HCT116 (cell line): ENCODE measurements at regions not wholly inside any gene's neighbourhood (a gene's known extent, or its start where the extent isn't known, plus 50 kb on each side); places are given as distances from the start of the nearest gene placed in this dataset.

ENCODE experiments used
- ATAC-seq: fragments of 200-7000 bp; cut with Tn5 transposase; 2 replicates; pipeline ENCODE4 v1.9.1; 2020; ENCODE audit warnings: mild to moderate bottlenecking, moderate library complexity
- BruUV-seq: library from RNA; stranded (reverse); fragments of 400-500 nt; replicated peaks from 2 replicates; lab custom pipeline; 2021; lab: Mats Ljungman, UMichigan
- CTCF ChIA-PET: fragments of 300-600 bp; sonication (Branson Sonifier 250); formaldehyde crosslinking; loops from one replicate; lab custom pipeline; 2021; ENCODE audit warnings: antibody characterized with exemption; lab: Charles Lee
- POLR2A ChIA-PET: fragments of 300-600, 350-600 bp; sonication (Branson Sonifier 250); formaldehyde crosslinking; loops from one replicate; lab custom pipeline; 2021; ENCODE audit warnings: antibody characterized with exemption; lab: Charles Lee
- RAD21 ChIA-PET, 2 experiments: fragments of 300-600 bp; sonication (Branson Sonifier 250); formaldehyde crosslinking; loops; one replicate each; lab custom pipeline; 2023; ENCODE audit warnings: low total read pairs in 2 of 2; ENCODE audit not compliant: uncharacterized antibody in 2 of 2, unreplicated experiment in 2 of 2, low non-redundant PET in 1 of 2; lab: Charles Lee
- DNase-seq: peaks from one replicate; pipeline ENCODE4 v3.0.0-alpha.2; 2010; ENCODE audit warnings: low read depth, low spot score
- H2AFZ ChIP-seq: fragments of 200-600 bp; shearing (Covaris generic), sonication (generic); 2 replicates; pipeline ENCODE4 v1.6.1; 2017; ENCODE audit warnings: low read depth, mixed run types, mixed read lengths, antibody characterized with exemption, low read length; ENCODE audit not compliant: poor library complexity, severe bottlenecking
- H3K27ac ChIP-seq: 2 replicates; pipeline ENCODE4 v1.5.1; 2012; ENCODE audit warnings: low read depth, low read length
- H3K27me3 ChIP-seq: fragments of 200-600 bp; sonication (generic); 2 replicates; pipeline ENCODE4 v1.6.1; 2016; ENCODE audit warnings: mixed run types, low read length, mixed read lengths; ENCODE audit not compliant: insufficient read depth
- H3K36me3 ChIP-seq, 2 experiments: fragments of 200-500 bp in 1 of 2; fragments of 200-600 bp in 1 of 2; sonication (Bioruptor generic) in 1 of 2; sonication (generic) in 1 of 2; 2 replicates each; pipeline versions ENCODE4 v1.5.1 to v1.6.1; 2014 to 2016; ENCODE audit warnings: low read length in 2 of 2, inconsistent platforms in 1 of 2, mixed read lengths in 1 of 2, mixed run types in 1 of 2; ENCODE audit not compliant: insufficient read depth in 2 of 2, control insufficient read depth in 1 of 2
- H3K4me1 ChIP-seq, 2 experiments: fragments of 200-600 bp in 1 of 2; sonication (generic) in 1 of 2; 2 replicates each; pipeline versions ENCODE4 v1.5.1 to v1.6.1; 2012 to 2017; ENCODE audit warnings: low read length in 2 of 2, inconsistent platforms in 1 of 2, mild to moderate bottlenecking in 1 of 2, mixed read lengths in 1 of 2, mixed run types in 1 of 2, moderate library complexity in 1 of 2; ENCODE audit not compliant: insufficient read depth in 2 of 2, control insufficient read depth in 1 of 2
- H3K4me2 ChIP-seq: fragments of 200-600 bp; sonication (generic); 2 replicates; pipeline ENCODE4 v1.6.1; 2017; ENCODE audit warnings: mixed run types, low read length, mixed read lengths
- H3K4me3 ChIP-seq, 2 experiments: fragments of 200-600 bp in 1 of 2; sonication (generic) in 1 of 2; replicated peaks in 1 of 2; 2 replicates each; pipeline ENCODE4 v1.5.1; 2011 to 2016; ENCODE audit warnings: low read length in 2 of 2, control low read depth in 1 of 2, low read depth in 1 of 2, mild to moderate bottlenecking in 1 of 2, mixed read lengths in 1 of 2, mixed run types in 1 of 2
- H3K79me2 ChIP-seq: fragments of 200-600 bp; sonication (generic); 2 replicates; pipeline ENCODE4 v1.6.1; 2017; ENCODE audit warnings: mild to moderate bottlenecking, mixed run types, low read length, moderate library complexity, mixed read lengths; ENCODE audit not compliant: insufficient read depth
- H3K9ac ChIP-seq: fragments of 200-600 bp; sonication (generic); 2 replicates; pipeline ENCODE4 v1.6.1; 2016; ENCODE audit warnings: low read length, mixed read lengths
- H3K9me2 ChIP-seq: fragments of 200-600 bp; sonication (generic), shearing (Covaris generic); 2 replicates; pipeline ENCODE4 v1.6.1; 2017; ENCODE audit warnings: mixed run types, mild to moderate bottlenecking, moderate library complexity; ENCODE audit not compliant: insufficient read depth
- H3K9me3 ChIP-seq, 2 experiments: fragments of 200-500 bp in 1 of 2; fragments of 200-600 bp in 1 of 2; sonication (Bioruptor generic) in 1 of 2; sonication (generic) in 1 of 2; 2 replicates each; pipeline ENCODE4 v1.6.1; 2014 to 2017; ENCODE audit warnings: low read length in 2 of 2, mixed read lengths in 2 of 2, inconsistent platforms in 1 of 2, low read depth in 1 of 2, mild to moderate bottlenecking in 1 of 2, mixed run types in 1 of 2, moderate library complexity in 1 of 2; ENCODE audit not compliant: control insufficient read depth in 1 of 2, insufficient read depth in 1 of 2
- H4K20me1 ChIP-seq: fragments of 200-600 bp; sonication (generic), shearing (Covaris generic); 2 replicates; pipeline ENCODE4 v1.6.1; 2017; ENCODE audit warnings: mixed run types, mild to moderate bottlenecking, moderate library complexity; ENCODE audit not compliant: insufficient read depth
- CBX3 ChIP-seq: IDR thresholded peaks from 2 replicates; pipeline ENCODE4 v1.6.1; 2012; ENCODE audit warnings: low read depth
- EGR1 ChIP-seq: IDR thresholded peaks from 2 replicates; pipeline ENCODE4 v1.6.1; 2012; ENCODE audit warnings: low read depth
- ELF1 ChIP-seq: IDR thresholded peaks from 2 replicates; pipeline ENCODE4 v1.6.1; 2012; ENCODE audit warnings: low read depth, borderline replicate concordance
- EZH2 ChIP-seq: fragments of 200-600 bp; sonication (generic); IDR thresholded peaks from 2 replicates; pipeline ENCODE4 v1.6.1; 2017; ENCODE audit warnings: antibody characterized with exemption, mixed run types
- FOSL1 ChIP-seq: IDR thresholded peaks from 2 replicates; pipeline ENCODE4 v1.6.1; 2012; ENCODE audit warnings: low read depth
- JUND ChIP-seq: IDR thresholded peaks from 2 replicates; pipeline ENCODE4 v1.6.1; 2012
- POLR2A ChIP-seq: IDR thresholded peaks from 2 replicates; pipeline ENCODE4 v1.7.0; 2011; ENCODE audit warnings: borderline replicate concordance; ENCODE audit not compliant: insufficient read depth, insufficient read length; ENCODE audit errors: extremely low read depth
- POLR2AphosphoS5 ChIP-seq: IDR thresholded peaks from 2 replicates; pipeline ENCODE4 v1.6.1; 2011; ENCODE audit warnings: mild to moderate bottlenecking, low read depth, low read length, moderate library complexity
- SIN3A ChIP-seq: IDR thresholded peaks from 2 replicates; pipeline ENCODE4 v1.6.1; 2012; ENCODE audit warnings: low read depth
- SP1 ChIP-seq: IDR thresholded peaks from 2 replicates; pipeline ENCODE4 v1.6.1; 2012; ENCODE audit warnings: low read depth
- SRF ChIP-seq: IDR thresholded peaks from 2 replicates; pipeline ENCODE4 v1.6.1; 2012; ENCODE audit warnings: low read depth
- TCF7L2 ChIP-seq: IDR thresholded peaks from 2 replicates; pipeline ENCODE4 v1.7.0; 2011; ENCODE audit warnings: borderline replicate concordance, inconsistent platforms; ENCODE audit not compliant: insufficient read depth, insufficient read length; ENCODE audit errors: extremely low read depth
- YY1 ChIP-seq: IDR thresholded peaks from 2 replicates; pipeline ENCODE4 v1.6.1; 2011; ENCODE audit warnings: low read length, low read depth, moderate library complexity, mild to moderate bottlenecking; ENCODE audit not compliant: insufficient replicate concordance; ENCODE audit errors: extremely low read depth
- ZFX ChIP-seq: fragments of 450-650 bp; IDR thresholded peaks from 2 replicates; pipeline ENCODE4 v1.6.1; 2017
- intact Hi-C: fragments of 100-400 bp; cut with micrococcal nuclease; formaldehyde crosslinking; loops from 2 replicates; pipeline ENCODE4 v1.10.0; 2022
- TF ChIP-seq, protein P1 (sequence below), 3 experiments: fragments of 200-600 bp in 1 of 3; sonication (generic) in 1 of 3; IDR thresholded peaks in 2 of 3; conservative IDR thresholded peaks in 1 of 3; 2 replicates each; pipeline ENCODE4 v1.5.1; 2012 to 2017; ENCODE audit warnings: low read depth in 2 of 3, low read length in 2 of 3, antibody characterized with exemption in 1 of 3, borderline replicate concordance in 1 of 3, control low read depth in 1 of 3, mild to moderate bottlenecking in 1 of 3, mixed read lengths in 1 of 3, mixed run types in 1 of 3, moderate library complexity in 1 of 3; ENCODE audit not compliant: insufficient read depth in 1 of 3
- TF ChIP-seq, protein P2 (sequence below): IDR thresholded peaks from 2 replicates; pipeline ENCODE4 v1.6.1; 2012; ENCODE audit warnings: low read depth

DNA sequence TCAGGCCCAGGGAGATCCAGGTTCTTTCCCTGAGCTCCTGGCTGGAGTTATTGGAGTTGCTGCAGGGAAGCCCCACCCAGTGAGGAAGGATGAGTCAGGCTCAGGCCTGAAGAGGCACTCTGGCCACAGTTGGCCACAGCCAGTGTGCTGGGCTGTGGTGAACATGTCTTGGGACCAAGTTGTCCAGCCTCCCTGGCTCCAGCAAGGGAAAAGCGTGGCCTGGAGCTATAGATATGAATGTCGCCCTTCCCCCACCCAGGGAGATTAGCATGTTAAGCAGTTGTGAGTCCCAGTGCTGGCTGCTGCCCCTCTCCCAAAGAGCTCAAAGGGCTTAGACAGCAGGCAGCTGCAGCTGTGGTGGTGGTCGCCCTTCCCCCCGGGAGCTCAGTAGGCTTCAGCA lies 963.2 kb downstream of the ROBO2 start:
- H3K9ac ChIP-seq: no peak overlapping the region
- H3K27ac ChIP-seq: no peak overlapping the region
- DNase-seq (no peak), ATAC-seq (no peak)
- no peak overlapping the region for H3K4me2 ChIP-seq
- H3K36me3 ChIP-seq: no peaks in the 10 kb centered on the region; a peak in 1 of 4 replicates
- no TSS peak for BruUV-seq
- CTCF ChIA-PET: no interaction called here
- H4K20me1 ChIP-seq: no peaks in the 10 kb centered on the region
- H3K27me3 ChIP-seq: no peaks in the 10 kb centered on the region
- no peak for TF ChIP-seq EZH2
- TF ChIP-seq SIN3A: no peak
- TF ChIP-seq ZFX: no peak
- TF ChIP-seq, protein P1, sequence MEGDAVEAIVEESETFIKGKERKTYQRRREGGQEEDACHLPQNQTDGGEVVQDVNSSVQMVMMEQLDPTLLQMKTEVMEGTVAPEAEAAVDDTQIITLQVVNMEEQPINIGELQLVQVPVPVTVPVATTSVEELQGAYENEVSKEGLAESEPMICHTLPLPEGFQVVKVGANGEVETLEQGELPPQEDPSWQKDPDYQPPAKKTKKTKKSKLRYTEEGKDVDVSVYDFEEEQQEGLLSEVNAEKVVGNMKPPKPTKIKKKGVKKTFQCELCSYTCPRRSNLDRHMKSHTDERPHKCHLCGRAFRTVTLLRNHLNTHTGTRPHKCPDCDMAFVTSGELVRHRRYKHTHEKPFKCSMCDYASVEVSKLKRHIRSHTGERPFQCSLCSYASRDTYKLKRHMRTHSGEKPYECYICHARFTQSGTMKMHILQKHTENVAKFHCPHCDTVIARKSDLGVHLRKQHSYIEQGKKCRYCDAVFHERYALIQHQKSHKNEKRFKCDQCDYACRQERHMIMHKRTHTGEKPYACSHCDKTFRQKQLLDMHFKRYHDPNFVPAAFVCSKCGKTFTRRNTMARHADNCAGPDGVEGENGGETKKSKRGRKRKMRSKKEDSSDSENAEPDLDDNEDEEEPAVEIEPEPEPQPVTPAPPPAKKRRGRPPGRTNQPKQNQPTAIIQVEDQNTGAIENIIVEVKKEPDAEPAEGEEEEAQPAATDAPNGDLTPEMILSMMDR (IDR thresholded peaks at IDR 0.05 in 2 of 3, conservative IDR thresholded peaks at IDR 0.05 in 1 of 3; ENCODE audit: borderline replicate concordance in 1 of 3, insufficient read depth in 1 of 3, low read depth in 2 of 3, low read length in 2 of 3): no peak
- no peak for TF ChIP-seq TCF7L2
- POLR2A ChIA-PET: no interaction called here
- H3K9me3 ChIP-seq: peaks cover 0 to 15% of the 10 kb centered on the region in 2 experiments; a peak in 2 of 4 replicates
- no peaks in the 10 kb centered on the region for H3K9me2 ChIP-seq
- RAD21 ChIA-PET: no interaction called here
- no peaks in the 10 kb centered on the region for H3K79me2 ChIP-seq
- H3K4me1 ChIP-seq: no peaks in the 10 kb centered on the region
- H3K4me3 ChIP-seq: no peak overlapping the region
- no peak overlapping the region for H2AFZ ChIP-seq
- intact Hi-C loops: no loop called here

DNA sequence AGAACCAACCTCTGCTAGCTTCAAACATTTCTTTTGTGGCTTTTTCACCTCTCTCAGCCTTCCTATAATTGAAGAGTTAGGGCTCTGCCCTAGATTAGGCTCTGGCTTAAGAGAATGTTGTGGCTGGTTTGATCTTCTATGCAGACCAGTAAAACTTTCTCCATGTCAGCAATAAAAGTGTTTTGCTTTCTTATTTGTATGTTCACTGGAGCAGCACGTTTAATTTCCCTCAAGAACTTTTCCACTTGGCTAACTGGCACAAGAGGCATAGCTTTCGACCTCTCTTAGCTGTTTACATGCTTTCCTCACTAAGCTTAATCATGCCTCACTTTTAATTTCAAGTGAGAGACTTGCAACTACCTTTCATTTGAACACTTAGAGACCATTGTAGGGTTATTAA lies 964.7 kb downstream of the ROBO2 start:
- no peak overlapping the region for H2AFZ ChIP-seq
- CTCF ChIA-PET: no interaction called here
- no peaks in the 10 kb centered on the region for H3K9me2 ChIP-seq
- no peaks in the 10 kb centered on the region for H3K4me1 ChIP-seq
- H3K36me3 ChIP-seq: no peaks in the 10 kb centered on the region; a peak in 1 of 4 replicates
- H3K4me3 ChIP-seq: no peak overlapping the region
- no peak overlapping the region for H3K4me2 ChIP-seq
- no peak overlapping the region for H3K9ac ChIP-seq
- ATAC-seq (no peak), DNase-seq (no peak)
- POLR2A ChIA-PET: no interaction called here
- no peaks in the 10 kb centered on the region for H3K79me2 ChIP-seq
- RAD21 ChIA-PET: no interaction called here
- H3K9me3 ChIP-seq: peaks cover 8 to 17% of the 10 kb centered on the region in 2 experiments; a peak in 2 of 4 replicates
- BruUV-seq: no TSS peak
- H3K27me3 ChIP-seq: no peaks in the 10 kb centered on the region
- no peaks in the 10 kb centered on the region for H4K20me1 ChIP-seq
- intact Hi-C loops: no loop called here
- no peak overlapping the region for H3K27ac ChIP-seq
- TF ChIP-seq FOSL1 (no peak), POLR2AphosphoS5 (no peak), POLR2A (no peak), SIN3A (no peak), JUND (no peak), CBX3 (no peak), SP1 (no peak), SRF (no peak), ELF1 (no peak), YY1 (no peak), ZFX (no peak), EGR1 (no peak), TCF7L2 (no peak)
- TF ChIP-seq, protein P2, sequence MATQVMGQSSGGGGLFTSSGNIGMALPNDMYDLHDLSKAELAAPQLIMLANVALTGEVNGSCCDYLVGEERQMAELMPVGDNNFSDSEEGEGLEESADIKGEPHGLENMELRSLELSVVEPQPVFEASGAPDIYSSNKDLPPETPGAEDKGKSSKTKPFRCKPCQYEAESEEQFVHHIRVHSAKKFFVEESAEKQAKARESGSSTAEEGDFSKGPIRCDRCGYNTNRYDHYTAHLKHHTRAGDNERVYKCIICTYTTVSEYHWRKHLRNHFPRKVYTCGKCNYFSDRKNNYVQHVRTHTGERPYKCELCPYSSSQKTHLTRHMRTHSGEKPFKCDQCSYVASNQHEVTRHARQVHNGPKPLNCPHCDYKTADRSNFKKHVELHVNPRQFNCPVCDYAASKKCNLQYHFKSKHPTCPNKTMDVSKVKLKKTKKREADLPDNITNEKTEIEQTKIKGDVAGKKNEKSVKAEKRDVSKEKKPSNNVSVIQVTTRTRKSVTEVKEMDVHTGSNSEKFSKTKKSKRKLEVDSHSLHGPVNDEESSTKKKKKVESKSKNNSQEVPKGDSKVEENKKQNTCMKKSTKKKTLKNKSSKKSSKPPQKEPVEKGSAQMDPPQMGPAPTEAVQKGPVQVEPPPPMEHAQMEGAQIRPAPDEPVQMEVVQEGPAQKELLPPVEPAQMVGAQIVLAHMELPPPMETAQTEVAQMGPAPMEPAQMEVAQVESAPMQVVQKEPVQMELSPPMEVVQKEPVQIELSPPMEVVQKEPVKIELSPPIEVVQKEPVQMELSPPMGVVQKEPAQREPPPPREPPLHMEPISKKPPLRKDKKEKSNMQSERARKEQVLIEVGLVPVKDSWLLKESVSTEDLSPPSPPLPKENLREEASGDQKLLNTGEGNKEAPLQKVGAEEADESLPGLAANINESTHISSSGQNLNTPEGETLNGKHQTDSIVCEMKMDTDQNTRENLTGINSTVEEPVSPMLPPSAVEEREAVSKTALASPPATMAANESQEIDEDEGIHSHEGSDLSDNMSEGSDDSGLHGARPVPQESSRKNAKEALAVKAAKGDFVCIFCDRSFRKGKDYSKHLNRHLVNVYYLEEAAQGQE: no peak
